ENCODE measurements at regions not wholly inside any gene's neighbourhood (a gene's known extent, or its start where the extent isn't known, plus 50 kb on each side); places are given as distances from the start of the nearest gene placed in this dataset.

DNA sequence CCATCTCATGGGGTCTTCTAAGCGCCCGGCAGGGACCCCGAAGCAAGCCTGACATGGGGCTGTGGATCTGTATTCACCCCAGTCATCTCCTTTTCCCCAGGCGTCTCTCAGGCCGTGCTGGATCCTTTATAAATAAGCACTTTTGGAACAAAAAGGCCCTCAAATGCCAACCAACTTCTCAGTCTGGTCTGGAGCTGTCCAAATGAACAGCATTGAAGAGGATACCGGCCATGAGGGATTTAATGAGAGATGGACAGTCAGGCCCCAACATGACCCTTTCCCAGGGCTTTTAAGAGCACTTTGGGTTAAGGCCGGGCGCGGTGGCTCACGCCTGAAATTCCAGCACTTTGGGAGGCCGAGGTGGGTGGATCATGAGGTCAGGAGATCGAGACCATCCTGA, 89.2 kb upstream of the SPATA12 start:
- Histone ChIP-seq H3K27me3 (ENCODE audit: insufficient read depth, low read depth) (no peaks in the 10 kb centered on the region), H3K9ac (no peak overlapping the region), H3K4me2 (no peak overlapping the region), H3K4me1 (ENCODE audit: low read depth, poor library complexity, severe bottlenecking) (no peaks in the 10 kb centered on the region), H3K36me3 (ENCODE audit: insufficient read depth) (no peaks in the 10 kb centered on the region), H3K27ac (no peak overlapping the region), H3K4me3 (IDR thresholded peaks at IDR 0.05; ENCODE audit: insufficient read depth, low read depth, low read length) (no peak overlapping the region), H2AFZ (ENCODE audit: low read depth) (no peak overlapping the region), H4K20me1 (ENCODE audit: insufficient read depth) (no peaks in the 10 kb centered on the region), H3K79me2 (ENCODE audit: insufficient read depth, low read depth) (no peaks in the 10 kb centered on the region)
- TF ChIP-seq CTCF (conservative IDR thresholded peaks at IDR 0.05; ENCODE audit: low read depth, low read length), result no peak

GRCh38 chr3:56970461-56970879, 90.0 kb upstream of the SPATA12 start:
- no peak overlapping the region for H3K4me3 ChIP-seq (IDR thresholded peaks at IDR 0.05; ENCODE audit: insufficient read depth, low read depth, low read length)
- no peaks in the 10 kb centered on the region for H3K79me2 ChIP-seq (ENCODE audit: insufficient read depth, low read depth)
- no peak overlapping the region for H3K9ac ChIP-seq
- H3K36me3 ChIP-seq (ENCODE audit: insufficient read depth), result no peaks in the 10 kb centered on the region
- no peak for TF ChIP-seq CTCF (conservative IDR thresholded peaks at IDR 0.05; ENCODE audit: low read depth, low read length)
- H2AFZ ChIP-seq (ENCODE audit: low read depth), result no peak overlapping the region
- H3K4me2 ChIP-seq, result no peak overlapping the region
- no peaks in the 10 kb centered on the region for H3K27me3 ChIP-seq (ENCODE audit: insufficient read depth, low read depth)
- no peaks in the 10 kb centered on the region for H4K20me1 ChIP-seq (ENCODE audit: insufficient read depth)
- H3K27ac ChIP-seq, result no peak overlapping the region
- H3K4me1 ChIP-seq (ENCODE audit: low read depth, poor library complexity, severe bottlenecking), result no peaks in the 10 kb centered on the region

GRCh38 chr3:56969851-56970250, 90.6 kb upstream of the SPATA12 start:
- no peak overlapping the region for H3K4me2 ChIP-seq
- no peak overlapping the region for H3K4me3 ChIP-seq (IDR thresholded peaks at IDR 0.05; ENCODE audit: insufficient read depth, low read depth, low read length)
- H2AFZ ChIP-seq (ENCODE audit: low read depth), result no peak overlapping the region
- no peaks in the 10 kb centered on the region for H4K20me1 ChIP-seq (ENCODE audit: insufficient read depth)
- no peaks in the 10 kb centered on the region for H3K79me2 ChIP-seq (ENCODE audit: insufficient read depth, low read depth)
- no peak for TF ChIP-seq CTCF (conservative IDR thresholded peaks at IDR 0.05; ENCODE audit: low read depth, low read length)
- H3K27ac ChIP-seq, result no peak overlapping the region
- H3K27me3 ChIP-seq (ENCODE audit: insufficient read depth, low read depth), result no peaks in the 10 kb centered on the region
- H3K9ac ChIP-seq, result no peak overlapping the region
- H3K36me3 ChIP-seq (ENCODE audit: insufficient read depth), result no peaks in the 10 kb centered on the region
- no peaks in the 10 kb centered on the region for H3K4me1 ChIP-seq (ENCODE audit: low read depth, poor library complexity, severe bottlenecking)

DNA sequence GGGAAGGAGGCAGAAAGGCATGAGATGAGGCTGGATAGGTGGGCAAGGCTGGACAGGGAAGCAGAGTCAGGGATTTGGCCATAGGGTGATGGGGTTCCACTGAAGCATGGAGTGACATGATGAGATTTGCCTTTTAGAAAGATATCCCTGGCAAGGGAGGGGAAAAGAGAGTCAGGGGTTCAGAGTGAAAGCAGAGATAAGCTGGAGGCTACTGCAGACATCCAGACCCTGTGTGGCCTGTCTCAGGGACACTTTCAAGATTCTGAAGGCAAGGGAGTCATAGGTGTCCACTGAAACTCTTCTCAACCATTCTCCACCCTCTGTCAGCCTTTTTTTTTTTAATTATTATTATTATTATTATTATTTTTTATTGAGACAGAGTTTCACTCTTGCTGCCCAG, 94.0 kb upstream of the SPATA12 start:
- H3K36me3 ChIP-seq (ENCODE audit: insufficient read depth), result no peaks in the 10 kb centered on the region
- H3K4me2 ChIP-seq, result no peak overlapping the region
- H4K20me1 ChIP-seq (ENCODE audit: insufficient read depth), result no peaks in the 10 kb centered on the region
- no peaks in the 10 kb centered on the region for H3K27me3 ChIP-seq (ENCODE audit: insufficient read depth, low read depth)
- H3K4me1 ChIP-seq (ENCODE audit: low read depth, poor library complexity, severe bottlenecking), result no peaks in the 10 kb centered on the region
- H3K9ac ChIP-seq, result no peak overlapping the region
- H3K27ac ChIP-seq, result no peak overlapping the region
- no peaks in the 10 kb centered on the region for H3K79me2 ChIP-seq (ENCODE audit: insufficient read depth, low read depth)
- no peak for TF ChIP-seq CTCF (conservative IDR thresholded peaks at IDR 0.05; ENCODE audit: low read depth, low read length)
- H2AFZ ChIP-seq (ENCODE audit: low read depth), result no peak overlapping the region
- no peak overlapping the region for H3K4me3 ChIP-seq (IDR thresholded peaks at IDR 0.05; ENCODE audit: insufficient read depth, low read depth, low read length)

GRCh38 chr3:56966104-56966503, 94.4 kb upstream of the SPATA12 start:
- no peaks in the 10 kb centered on the region for H4K20me1 ChIP-seq (ENCODE audit: insufficient read depth)
- H3K79me2 ChIP-seq (ENCODE audit: insufficient read depth, low read depth), result no peaks in the 10 kb centered on the region
- no peaks in the 10 kb centered on the region for H3K4me1 ChIP-seq (ENCODE audit: low read depth, poor library complexity, severe bottlenecking)
- no peak overlapping the region for H3K4me2 ChIP-seq
- no peak overlapping the region for H3K27ac ChIP-seq
- H3K36me3 ChIP-seq (ENCODE audit: insufficient read depth), result no peaks in the 10 kb centered on the region
- H3K4me3 ChIP-seq (IDR thresholded peaks at IDR 0.05; ENCODE audit: insufficient read depth, low read depth, low read length), result no peak overlapping the region
- H3K9ac ChIP-seq, result no peak overlapping the region
- no peak overlapping the region for H2AFZ ChIP-seq (ENCODE audit: low read depth)
- TF ChIP-seq CTCF (conservative IDR thresholded peaks at IDR 0.05; ENCODE audit: low read depth, low read length), result no peak
- H3K27me3 ChIP-seq (ENCODE audit: insufficient read depth, low read depth), result no peaks in the 10 kb centered on the region

All from KMS-11 (cell line).